K562 (cell line): ENCODE measurements at regions not wholly inside any gene's neighbourhood (a gene's known extent, or its start where the extent isn't known, plus 50 kb on each side); places are given as distances from the start of the nearest gene placed in this dataset.

Experiments used
- CTCF ChIP-seq, 3 experiments: IDR thresholded peaks in 2 of 3; conservative IDR thresholded peaks in 1 of 3; 2 replicates each; pipeline ENCODE4 v1.5.1; 2011 to 2012; ENCODE audit warnings: low read length in 3 of 3, mild to moderate bottlenecking in 3 of 3, control low read depth in 2 of 3, improper control_type of control experiment in 1 of 3, inconsistent platforms in 1 of 3, low read depth in 1 of 3, mixed read lengths in 1 of 3, moderate library complexity in 1 of 3; ENCODE audit not compliant: insufficient read depth in 2 of 3
- E2F6 ChIP-seq, 2 experiments: IDR thresholded peaks; 2 replicates each; pipeline ENCODE4 v1.6.1; 2011; ENCODE audit warnings: borderline replicate concordance in 1 of 2, control low read depth in 1 of 2, low read depth in 1 of 2, low read length in 1 of 2, mild to moderate bottlenecking in 1 of 2, mixed read lengths in 1 of 2, moderate library complexity in 1 of 2; ENCODE audit not compliant: insufficient read depth in 1 of 2, insufficient read length in 1 of 2, poor library complexity in 1 of 2, severe bottlenecking in 1 of 2; ENCODE audit errors: extremely low read depth in 1 of 2
- HEY1 ChIP-seq: fragments of 250-450 bp; sonication (Bioruptor Pico); IDR thresholded peaks from 2 replicates; pipeline ENCODE4 v1.5.0; 2020; ENCODE audit warnings: mild to moderate bottlenecking, moderate library complexity, borderline replicate concordance
- JUND ChIP-seq, 2 experiments: IDR thresholded peaks; 2 replicates in 1 of 2; 3 replicates in 1 of 2; pipeline ENCODE4 v1.6.1; 2011; ENCODE audit warnings: borderline replicate concordance in 2 of 2, low read depth in 2 of 2, low read length in 2 of 2, improper control_type of control experiment in 1 of 2, missing biosample characterization in 1 of 2, missing genetic modification characterization in 1 of 2, missing genetic modification reagents in 1 of 2
- NFYB ChIP-seq: IDR thresholded peaks from 2 replicates; pipeline ENCODE4 v1.6.1; 2011; ENCODE audit warnings: mild to moderate bottlenecking, moderate library complexity; ENCODE audit not compliant: insufficient read length; ENCODE audit errors: extremely low read depth
- POLR3A ChIP-seq: IDR thresholded peaks from 2 replicates; pipeline ENCODE4 v1.6.1; 2011; ENCODE audit warnings: borderline replicate concordance, mild to moderate bottlenecking, moderate library complexity; ENCODE audit not compliant: insufficient read length, insufficient read depth; ENCODE audit errors: extremely low read depth
- ZNF121 ChIP-seq: sonication (generic); formaldehyde crosslinking; conservative IDR thresholded peaks from 2 replicates; pipeline ENCODE4 v1.8.0; 2022; ENCODE audit warnings: missing genetic modification reagents
- ZNF174 ChIP-seq: fragments of 250-450 bp; sonication (Bioruptor Pico); IDR thresholded peaks from 2 replicates; pipeline ENCODE4 v1.4.0; 2020; ENCODE audit warnings: mild to moderate bottlenecking
- ZNF239 ChIP-seq: fragments of 250-450 bp; sonication (Bioruptor Pico); IDR thresholded peaks from 2 replicates; pipeline ENCODE4 v1.4.0; 2020; ENCODE audit warnings: mild to moderate bottlenecking
- ZNF311 ChIP-seq: fragments of 250-450 bp; sonication (Bioruptor Pico); IDR thresholded peaks from 2 replicates; pipeline ENCODE4 v1.4.0; 2020; ENCODE audit warnings: mild to moderate bottlenecking, moderate library complexity
- ZNF644 ChIP-seq: fragments of 200-800 bp; sonication (Bioruptor generic); IDR thresholded peaks from 2 replicates; pipeline ENCODE4 v1.6.1; 2016; ENCODE audit warnings: low read depth, missing genetic modification characterization, missing compliant biosample characterization

GRCh38 chr14:98877065-98877464 lies 394.9 kb downstream of the BCL11B start:
- no peak for TF ChIP-seq HEY1 (CRISPR knock-in tag)
- no peak for TF ChIP-seq ZNF644 (tag)
- no peak for TF ChIP-seq JUND (IDR thresholded peaks at IDR 0.05; ENCODE audit: borderline replicate concordance, low read depth, low read length)
- no peak for TF ChIP-seq JUND (tag; IDR thresholded peaks at IDR 0.05; ENCODE audit: borderline replicate concordance, low read depth, low read length)
- TF ChIP-seq ZNF174 (CRISPR knock-in tag), result no peak
- TF ChIP-seq ZNF239 (CRISPR knock-in tag), result no peak
- TF ChIP-seq ZNF311 (CRISPR knock-in tag), result no peak
- TF ChIP-seq ZNF121 (CRISPR knock-in tag), result no peak
- no peak for TF ChIP-seq E2F6 (IDR thresholded peaks at IDR 0.05; ENCODE audit: borderline replicate concordance in 1 of 2, extremely low read depth in 1 of 2, insufficient read depth in 1 of 2, insufficient read length in 1 of 2, low read depth in 1 of 2, low read length in 1 of 2, poor library complexity in 1 of 2, severe bottlenecking in 1 of 2)
- no peak for TF ChIP-seq NFYB
- TF ChIP-seq POLR3A, result no peak
- no peak for TF ChIP-seq CTCF (IDR thresholded peaks at IDR 0.05 in 2 of 3, conservative IDR thresholded peaks at IDR 0.05 in 1 of 3; ENCODE audit: insufficient read depth in 2 of 3, low read depth in 1 of 3, low read length in 3 of 3)
